RWPE1 (cell line): ENCODE measurements at regions not wholly inside any gene's neighbourhood (a gene's known extent, or its start where the extent isn't known, plus 50 kb on each side); places are given as distances from the start of the nearest gene placed in this dataset.

Experiments used
- CTCF ChIA-PET: fragments of 350-600 bp; sonication (Branson Sonifier 250); formaldehyde crosslinking; extraction: SDS; loops from one replicate; lab custom pipeline; 2021; lab: Yijun Ruan, JAX
- POLR2A ChIA-PET: fragments of 400-600 bp; formaldehyde crosslinking; extraction: SDS; loops from one replicate; lab custom pipeline; 2020; ENCODE audit warnings: antibody characterized with exemption; ENCODE audit not compliant: low non-redundant PET; lab: Yijun Ruan, JAX
- DNase-seq: peaks from one replicate; pipeline ENCODE4 v3.0.0; 2012; ENCODE audit warnings: low spot score
- H3K27ac ChIP-seq: fragments of 450-650 bp; 2 replicates; pipeline ENCODE4 v1.5.1; 2017
- TF ChIP-seq, protein P1 (sequence below): fragments of 450-650 bp; conservative IDR thresholded peaks from 2 replicates; pipeline ENCODE4 v1.5.1; 2017; ENCODE audit warnings: low read depth, mild to moderate bottlenecking

DNA sequence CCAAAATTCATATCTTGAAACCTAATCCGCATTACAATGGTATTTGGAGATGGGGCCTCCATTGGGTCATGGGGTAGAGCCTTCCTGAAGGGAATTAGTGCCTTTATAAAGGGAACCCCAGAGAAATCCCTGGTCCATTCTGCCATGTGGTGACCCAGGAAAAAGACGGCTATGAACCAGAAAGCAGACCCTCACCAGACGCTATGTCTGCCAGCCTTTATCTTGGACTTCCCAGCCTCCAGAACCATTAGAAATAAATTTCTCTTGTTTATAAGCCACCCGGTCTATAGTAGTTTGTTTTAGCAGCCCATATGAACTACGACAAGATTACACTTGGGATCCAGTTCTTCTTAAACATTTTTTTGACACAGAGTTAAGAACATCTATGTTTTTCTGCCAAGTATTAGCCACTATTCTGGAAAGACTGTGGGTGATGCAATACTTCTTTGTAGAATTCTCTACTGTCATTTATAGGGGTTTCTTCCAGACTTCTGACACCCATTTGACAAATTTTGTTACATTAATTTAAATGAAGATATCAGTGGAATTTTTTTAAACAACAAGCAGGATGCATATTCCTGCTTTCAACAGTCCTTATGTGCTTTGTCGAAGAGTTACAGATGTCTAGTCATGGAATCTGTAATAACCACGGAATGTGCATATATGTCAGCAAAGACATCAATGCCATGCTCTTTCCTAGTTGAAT is 572.4 kb downstream of the NR2F1-AS1 start:
- POLR2A ChIA-PET = no interaction called here
- CTCF ChIA-PET = no interaction called here
- no peak for DNase-seq
- no peak overlapping the region for H3K27ac ChIP-seq
- TF ChIP-seq, protein P1, sequence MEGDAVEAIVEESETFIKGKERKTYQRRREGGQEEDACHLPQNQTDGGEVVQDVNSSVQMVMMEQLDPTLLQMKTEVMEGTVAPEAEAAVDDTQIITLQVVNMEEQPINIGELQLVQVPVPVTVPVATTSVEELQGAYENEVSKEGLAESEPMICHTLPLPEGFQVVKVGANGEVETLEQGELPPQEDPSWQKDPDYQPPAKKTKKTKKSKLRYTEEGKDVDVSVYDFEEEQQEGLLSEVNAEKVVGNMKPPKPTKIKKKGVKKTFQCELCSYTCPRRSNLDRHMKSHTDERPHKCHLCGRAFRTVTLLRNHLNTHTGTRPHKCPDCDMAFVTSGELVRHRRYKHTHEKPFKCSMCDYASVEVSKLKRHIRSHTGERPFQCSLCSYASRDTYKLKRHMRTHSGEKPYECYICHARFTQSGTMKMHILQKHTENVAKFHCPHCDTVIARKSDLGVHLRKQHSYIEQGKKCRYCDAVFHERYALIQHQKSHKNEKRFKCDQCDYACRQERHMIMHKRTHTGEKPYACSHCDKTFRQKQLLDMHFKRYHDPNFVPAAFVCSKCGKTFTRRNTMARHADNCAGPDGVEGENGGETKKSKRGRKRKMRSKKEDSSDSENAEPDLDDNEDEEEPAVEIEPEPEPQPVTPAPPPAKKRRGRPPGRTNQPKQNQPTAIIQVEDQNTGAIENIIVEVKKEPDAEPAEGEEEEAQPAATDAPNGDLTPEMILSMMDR = no peak

DNA sequence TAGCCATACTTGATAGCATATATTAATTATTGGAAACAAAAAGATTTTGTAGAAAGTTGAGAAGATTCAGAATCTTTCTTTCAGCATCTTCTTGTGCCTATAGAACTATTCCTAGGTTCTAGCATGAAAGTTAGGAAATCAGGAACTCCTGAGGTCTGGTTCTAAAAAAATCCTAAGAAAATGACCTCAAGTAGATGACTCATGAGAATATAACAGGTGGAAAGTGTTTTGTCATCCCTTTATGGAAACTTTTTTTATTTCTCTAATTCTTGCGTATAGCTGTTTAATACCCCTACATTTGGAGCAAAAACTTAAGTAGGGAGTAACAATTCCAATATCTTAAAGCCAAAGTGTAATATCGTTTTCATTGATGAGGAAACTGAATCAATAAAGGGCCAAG is 574.1 kb downstream of the NR2F1-AS1 start:
- CTCF ChIA-PET = no interaction called here
- DNase-seq = no peak
- H3K27ac ChIP-seq = no peak overlapping the region
- TF ChIP-seq, protein P1 = no peak
- POLR2A ChIA-PET = no interaction called here

GRCh38 chr5:92998456-92998855 is 582.6 kb downstream of the NR2F1-AS1 start:
- TF ChIP-seq, protein P1 = no peak
- no peak for DNase-seq
- CTCF ChIA-PET = interaction anchor here (1.1 kb wide), 1 partner anchor 9 kb away, joined by 4 read pairs; no protein-coding TSS in a partner anchor
- POLR2A ChIA-PET = no interaction called here
- H3K27ac ChIP-seq = no peak overlapping the region

- no peak overlapping the region for H3K27ac ChIP-seq
- ChIA-PET CTCF (interaction anchor here (0.6 kb wide), 1 partner anchor 614 kb away, joined by 3 read pairs; no protein-coding TSS in a partner anchor), POLR2A (no interaction called here)
- TF ChIP-seq, protein P1 = no peak
- DNase-seq = no peak
Measured at GRCh38 chr5:92994392-92994791, 586.6 kb downstream of the NR2F1-AS1 start.

DNA sequence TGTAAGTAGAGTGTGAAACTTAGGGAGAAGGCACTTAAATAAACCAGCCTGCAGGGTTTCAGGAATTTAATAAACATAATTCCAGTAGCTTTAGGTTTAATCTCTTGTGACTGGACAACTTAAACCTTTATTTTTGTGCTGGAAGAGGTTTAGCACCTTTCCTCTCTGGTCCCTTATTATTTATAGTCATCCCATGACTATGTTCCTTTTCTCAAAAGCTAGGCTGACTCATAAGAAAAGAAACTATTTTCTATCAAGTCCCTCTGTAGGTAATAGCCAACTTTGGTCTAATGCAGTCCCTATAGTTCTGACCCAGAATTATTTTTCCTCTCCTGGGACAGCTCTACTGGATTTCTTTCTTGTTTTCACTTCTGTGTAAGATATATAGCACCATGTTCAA is 588.9 kb downstream of the NR2F1-AS1 start:
- H3K27ac ChIP-seq = no peak overlapping the region
- ChIA-PET POLR2A (no interaction called here), CTCF (no interaction called here)
- TF ChIP-seq, protein P1 = no peak
- DNase-seq = no peak

DNA sequence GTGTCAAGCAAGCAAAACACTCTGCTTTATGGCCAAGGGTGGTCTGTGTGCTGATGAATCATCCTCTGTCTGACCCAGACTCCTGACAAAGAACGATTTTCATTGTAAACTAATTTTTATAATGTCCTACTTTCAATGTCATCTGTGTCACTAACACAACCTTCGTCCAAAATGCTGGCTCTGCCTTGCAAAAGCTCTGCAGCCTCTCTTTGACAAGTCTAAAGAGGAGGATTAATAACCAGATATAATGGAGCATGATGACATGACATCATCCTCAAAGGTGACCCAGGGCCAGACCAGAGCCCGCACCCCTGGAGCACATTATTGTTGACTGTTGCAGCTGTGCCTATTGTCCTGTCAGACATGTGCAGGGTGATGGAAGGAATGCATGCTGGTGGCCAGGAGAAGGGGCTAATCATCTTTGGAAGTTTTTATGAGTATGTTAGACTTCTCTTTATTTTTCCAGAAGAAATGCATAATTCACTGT is 589.4 kb downstream of the NR2F1-AS1 start:
- no peak for DNase-seq
- POLR2A ChIA-PET = no interaction called here

More for the DNA sequence above, 589.4 kb downstream of the NR2F1-AS1 start:
- H3K27ac ChIP-seq = no peak overlapping the region
- CTCF ChIA-PET = interaction anchor here (0.6 kb wide), 1 partner anchor 590 kb away, joined by 3 read pairs; the partner anchor contains the start of gene NR2F1-AS1
- TF ChIP-seq, protein P1 = no peak
